Keratinocyte (primary cell): ENCODE measurements at regions not wholly inside any gene's neighbourhood (a gene's known extent, or its start where the extent isn't known, plus 50 kb on each side); places are given as distances from the start of the nearest gene placed in this dataset.

ENCODE experiments used
- DNase-seq: peaks from one replicate; pipeline ENCODE4 v3.0.0-alpha.2; 2011; ENCODE audit warnings: low read depth, missing footprints, low spot score
- FAIRE-seq: peaks from 2 replicates; lab custom pipeline; 2011; peaks lifted over from hg19 to GRCh38; lab: Jason Lieb, UNC
- H2AFZ ChIP-seq: 2 replicates; pipeline ENCODE4 v1.6.0; 2012; ENCODE audit warnings: low read length, control low read depth, inconsistent platforms; ENCODE audit not compliant: control insufficient read depth
- H3K27ac ChIP-seq: 2 replicates; pipeline ENCODE4 v1.5.1; 2011; ENCODE audit warnings: low read length; ENCODE audit not compliant: control insufficient read depth, insufficient read depth
- H3K27me3 ChIP-seq: 3 replicates; pipeline ENCODE4 v1.6.0; 2011; ENCODE audit warnings: low read length; ENCODE audit not compliant: control insufficient read depth, insufficient read depth; ENCODE audit errors: extremely low read depth
- H3K36me3 ChIP-seq, 2 experiments: 2 replicates in 1 of 2; 3 replicates in 1 of 2; pipeline ENCODE4 v1.5.1; 2011; ENCODE audit warnings: low read length in 2 of 2, mild to moderate bottlenecking in 1 of 2; ENCODE audit not compliant: control insufficient read depth in 2 of 2, insufficient read depth in 2 of 2; ENCODE audit errors: extremely low read depth in 1 of 2
- H3K4me1 ChIP-seq: 3 replicates; pipeline ENCODE4 v1.5.1; 2011; ENCODE audit warnings: low read length; ENCODE audit not compliant: control insufficient read depth, insufficient read depth; ENCODE audit errors: extremely low read depth
- H3K4me2 ChIP-seq: 3 replicates; pipeline ENCODE4 v1.6.0; 2011; ENCODE audit warnings: low read depth, low read length; ENCODE audit not compliant: control insufficient read depth, insufficient read depth; ENCODE audit errors: extremely low read depth
- H3K4me3 ChIP-seq, 3 experiments: fragments of 200-600 bp in 1 of 3; sonication (generic) in 1 of 3; 2 replicates in 2 of 3; 3 replicates in 1 of 3; pipeline ENCODE4 v1.5.1; 2011 to 2016; ENCODE audit warnings: low read length in 3 of 3, mild to moderate bottlenecking in 3 of 3, control low read depth in 2 of 3, inconsistent platforms in 1 of 3, low read depth in 1 of 3, mixed read lengths in 1 of 3, mixed run types in 1 of 3, moderate library complexity in 1 of 3; ENCODE audit not compliant: control insufficient read depth in 2 of 3, insufficient read depth in 2 of 3; ENCODE audit errors: extremely low read depth in 1 of 3
- H3K79me2 ChIP-seq: 2 replicates; pipeline ENCODE4 v1.6.0; 2012; ENCODE audit warnings: low read length; ENCODE audit not compliant: control insufficient read depth, insufficient read depth
- H3K9ac ChIP-seq: 3 replicates; pipeline ENCODE4 v1.6.0; 2011; ENCODE audit warnings: low read length; ENCODE audit not compliant: control insufficient read depth, insufficient read depth; ENCODE audit errors: extremely low read depth
- H3K9me1 ChIP-seq: 3 replicates; pipeline ENCODE4 v1.6.0; 2011; ENCODE audit warnings: low read length; ENCODE audit not compliant: control insufficient read depth, insufficient read depth; ENCODE audit errors: extremely low read depth
- H3K9me3 ChIP-seq: 2 replicates; pipeline ENCODE4 v1.5.1; 2012; ENCODE audit warnings: low read depth, low read length; ENCODE audit not compliant: control insufficient read depth
- H4K20me1 ChIP-seq: 3 replicates; pipeline ENCODE4 v1.6.0; 2011; ENCODE audit warnings: low read length; ENCODE audit not compliant: control insufficient read depth, insufficient read depth; ENCODE audit errors: extremely low read depth
- EZH2 ChIP-seq: IDR thresholded peaks from one replicate; pipeline ENCODE4 v1.6.1; 2012; ENCODE audit warnings: inconsistent platforms, mild to moderate bottlenecking, low read length, moderate library complexity
- dilution Hi-C: fragments of 300-500 bp; cut with MboI; formaldehyde crosslinking; loops from one replicate; pipeline ENCODE4 v1.7.0; 2020; ENCODE audit warnings: low sequenced_read_pairs; ENCODE audit not compliant: extremely low pct_ligation_motif_present
- TF ChIP-seq, protein P1 (sequence below), 3 experiments: IDR thresholded peaks in 1 of 3; conservative IDR thresholded peaks in 1 of 3; optimal IDR thresholded peaks in 1 of 3; 2 replicates in 2 of 3; 3 replicates in 1 of 3; pipeline versions ENCODE3 to v1.5.1; 2011; ENCODE audit warnings: low read length in 3 of 3, mild to moderate bottlenecking in 3 of 3, moderate library complexity in 2 of 3, control low read depth in 1 of 3, inconsistent platforms in 1 of 3; ENCODE audit not compliant: insufficient read depth in 2 of 3; ENCODE audit errors: extremely low read depth in 1 of 3

DNA sequence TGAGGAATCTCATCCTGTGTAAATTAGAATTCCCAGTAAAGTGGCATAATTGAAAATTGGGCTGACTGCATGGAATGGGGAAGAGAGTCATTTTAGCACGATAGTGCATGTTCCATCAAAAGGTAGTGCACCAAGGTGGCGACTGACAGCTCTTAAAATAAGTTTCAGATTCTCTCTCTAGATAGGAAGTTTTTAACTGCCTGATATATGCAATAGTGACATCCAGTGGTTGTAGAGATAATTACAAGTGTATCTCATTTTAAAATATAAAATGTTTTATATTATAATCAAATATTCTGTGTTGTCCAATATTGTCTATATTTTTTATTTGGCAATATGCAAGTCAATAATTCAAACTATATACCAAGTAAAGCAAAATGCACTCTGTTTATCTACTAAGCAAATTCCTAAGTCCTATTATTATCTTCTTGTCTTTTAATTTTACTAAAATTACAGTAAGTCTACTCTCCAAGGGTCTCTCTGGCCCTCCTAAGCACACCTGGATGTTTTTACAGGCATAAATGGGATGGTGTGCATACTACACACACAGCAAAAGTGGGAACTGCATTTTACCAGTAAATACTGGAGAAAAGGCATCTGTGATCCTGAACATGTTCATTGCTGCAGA lies 397.7 kb upstream of the HNRNPA3 start:
- Histone ChIP-seq H3K4me2 (no peak overlapping the region), H3K27ac (no peak overlapping the region), H3K9me3 (no peaks in the 10 kb centered on the region), H3K4me1 (no peaks in the 10 kb centered on the region), H4K20me1 (no peaks in the 10 kb centered on the region), H3K9me1 (no peaks in the 10 kb centered on the region), H3K27me3 (no peaks in the 10 kb centered on the region), H3K4me3 (no peak overlapping the region), H3K36me3 (no peaks in the 10 kb centered on the region), H3K9ac (no peak overlapping the region), H3K79me2 (no peaks in the 10 kb centered on the region), H2AFZ (no peak overlapping the region)
- FAIRE-seq (no peak), DNase-seq (no peak)
- TF ChIP-seq EZH2: no peak
- TF ChIP-seq, protein P1, sequence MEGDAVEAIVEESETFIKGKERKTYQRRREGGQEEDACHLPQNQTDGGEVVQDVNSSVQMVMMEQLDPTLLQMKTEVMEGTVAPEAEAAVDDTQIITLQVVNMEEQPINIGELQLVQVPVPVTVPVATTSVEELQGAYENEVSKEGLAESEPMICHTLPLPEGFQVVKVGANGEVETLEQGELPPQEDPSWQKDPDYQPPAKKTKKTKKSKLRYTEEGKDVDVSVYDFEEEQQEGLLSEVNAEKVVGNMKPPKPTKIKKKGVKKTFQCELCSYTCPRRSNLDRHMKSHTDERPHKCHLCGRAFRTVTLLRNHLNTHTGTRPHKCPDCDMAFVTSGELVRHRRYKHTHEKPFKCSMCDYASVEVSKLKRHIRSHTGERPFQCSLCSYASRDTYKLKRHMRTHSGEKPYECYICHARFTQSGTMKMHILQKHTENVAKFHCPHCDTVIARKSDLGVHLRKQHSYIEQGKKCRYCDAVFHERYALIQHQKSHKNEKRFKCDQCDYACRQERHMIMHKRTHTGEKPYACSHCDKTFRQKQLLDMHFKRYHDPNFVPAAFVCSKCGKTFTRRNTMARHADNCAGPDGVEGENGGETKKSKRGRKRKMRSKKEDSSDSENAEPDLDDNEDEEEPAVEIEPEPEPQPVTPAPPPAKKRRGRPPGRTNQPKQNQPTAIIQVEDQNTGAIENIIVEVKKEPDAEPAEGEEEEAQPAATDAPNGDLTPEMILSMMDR (optimal IDR thresholded peaks at IDR 0.05 in 1 of 3, IDR thresholded peaks at IDR 0.05 in 1 of 3, conservative IDR thresholded peaks at IDR 0.05 in 1 of 3; ENCODE audit: extremely low read depth in 1 of 3, insufficient read depth in 2 of 3, low read length in 3 of 3): peak in 2 of 3 experiments; percentile 30 to 31
- dilution Hi-C loops: no loop called here

DNA sequence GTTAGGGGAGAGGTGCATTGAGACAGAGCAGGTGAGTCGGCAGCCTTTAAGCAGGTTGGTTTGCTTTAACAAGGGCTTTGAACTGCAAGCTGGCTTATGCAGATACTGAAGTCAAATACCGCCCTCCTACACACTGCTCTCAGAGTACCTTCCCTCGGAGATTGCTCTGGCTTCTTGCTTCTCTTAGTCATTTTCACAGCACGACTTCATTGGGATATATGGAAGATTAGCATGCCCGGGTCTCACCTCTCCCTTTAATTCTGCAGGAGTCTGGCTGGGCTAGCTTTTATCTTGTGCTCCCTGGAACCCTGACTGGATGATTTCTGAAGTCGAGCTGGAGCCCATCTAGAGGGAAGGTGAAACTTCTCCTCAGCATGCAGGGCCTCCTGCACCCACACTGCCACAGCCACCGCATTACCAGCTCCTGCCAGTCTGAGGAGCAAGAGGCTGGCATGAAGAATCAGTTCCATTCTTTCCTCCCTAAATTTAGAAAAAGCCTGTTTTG lies 395.5 kb upstream of the HNRNPA3 start:
- Histone ChIP-seq H3K4me3 (no peak overlapping the region), H3K4me1 (no peaks in the 10 kb centered on the region), H3K79me2 (no peaks in the 10 kb centered on the region), H4K20me1 (no peaks in the 10 kb centered on the region), H3K4me2 (no peak overlapping the region), H3K27me3 (no peaks in the 10 kb centered on the region), H3K9ac (no peak overlapping the region), H3K27ac (no peak overlapping the region), H2AFZ (no peak overlapping the region), H3K9me1 (no peaks in the 10 kb centered on the region), H3K36me3 (no peaks in the 10 kb centered on the region), H3K9me3 (no peaks in the 10 kb centered on the region)
- dilution Hi-C loops: no loop called here
- no peak for FAIRE-seq
- TF ChIP-seq, protein P1 (optimal IDR thresholded peaks at IDR 0.05 in 1 of 3, IDR thresholded peaks at IDR 0.05 in 1 of 3, conservative IDR thresholded peaks at IDR 0.05 in 1 of 3; ENCODE audit: extremely low read depth in 1 of 3, insufficient read depth in 2 of 3, low read length in 3 of 3): peak in 2 of 3 experiments; percentile 10 to 28
- TF ChIP-seq EZH2: no peak
- DNase-seq: no peak
